IMR-90 (cell line): ENCODE measurements at regions not wholly inside any gene's neighbourhood (a gene's known extent, or its start where the extent isn't known, plus 50 kb on each side); places are given as distances from the start of the nearest gene placed in this dataset.

Experiments
- ATAC-seq: fragments of 200-7000 bp; cut with Tn5 transposase; 2 replicates; pipeline ENCODE4 v1.9.1; 2020; ENCODE audit warnings: low read depth, mild to moderate bottlenecking, moderate library complexity
- BruUV-seq: library from RNA; stranded (reverse); fragments of 400-500 nt; replicated peaks from 2 replicates; lab custom pipeline; 2021; lab: Mats Ljungman, UMichigan
- CTCF ChIA-PET: fragments of 300-600 bp; formaldehyde crosslinking; extraction: SDS; loops from one replicate; lab custom pipeline; 2021; ENCODE audit warnings: antibody characterized with exemption; lab: Yijun Ruan, JAX
- POLR2A ChIA-PET: fragments of 300-600 bp; sonication (Branson Sonifier 250); formaldehyde crosslinking; loops from one replicate; lab custom pipeline; 2022; ENCODE audit warnings: antibody characterized with exemption; ENCODE audit not compliant: unreplicated experiment; lab: Charles Lee
- DNase-seq: peaks from one replicate; pipeline ENCODE4 v3.0.0; 2013
- H2AFZ ChIP-seq: replicated peaks from 2 replicates; pipeline ENCODE3; 2013; ENCODE audit warnings: low read length, mild to moderate bottlenecking; ENCODE audit not compliant: poor library complexity
- H2AK5ac ChIP-seq: 2 replicates; pipeline ENCODE4 v1.6.1; 2013; ENCODE audit warnings: low read depth, low read length, inconsistent platforms
- H2AK9ac ChIP-seq: replicated peaks from 2 replicates; pipeline ENCODE3; 2013; ENCODE audit warnings: mild to moderate bottlenecking, low read depth, low read length, moderate library complexity; ENCODE audit not compliant: poor library complexity
- H2BK120ac ChIP-seq: 2 replicates; pipeline ENCODE4 v1.6.1; 2013; ENCODE audit warnings: low read depth, low read length, inconsistent platforms
- H2BK15ac ChIP-seq: 3 replicates; pipeline ENCODE4 v1.6.1; 2013; ENCODE audit warnings: low read depth, low read length, inconsistent platforms
- H2BK20ac ChIP-seq: 2 replicates; pipeline ENCODE4 v1.6.1; 2013; ENCODE audit warnings: low read depth, mild to moderate bottlenecking, inconsistent platforms, low read length, moderate library complexity
- H2BK5ac ChIP-seq: 2 replicates; pipeline ENCODE4 v1.6.1; 2013; ENCODE audit warnings: mild to moderate bottlenecking, low read depth, low read length, inconsistent platforms; ENCODE audit not compliant: poor library complexity, severe bottlenecking
- H3K14ac ChIP-seq: replicated peaks from 2 replicates; pipeline ENCODE4 v1.6.1; 2013; ENCODE audit warnings: low read depth, low read length, inconsistent platforms
- H3K18ac ChIP-seq: 2 replicates; pipeline ENCODE4 v1.6.1; 2013; ENCODE audit warnings: low read depth, low read length, control low read depth
- H3K23ac ChIP-seq: 2 replicates; pipeline ENCODE4 v1.6.1; 2013; ENCODE audit warnings: low read depth, low read length, inconsistent platforms
- H3K27ac ChIP-seq: 2 replicates; pipeline ENCODE4 v1.5.1; 2013; ENCODE audit warnings: mild to moderate bottlenecking, control low read depth, low read length; ENCODE audit not compliant: insufficient read depth
- H3K27me3 ChIP-seq: 2 replicates; pipeline ENCODE4 v1.6.1; 2013; ENCODE audit warnings: low read length; ENCODE audit not compliant: control insufficient read depth, insufficient read depth
- H3K36me3 ChIP-seq: 2 replicates; pipeline ENCODE4 v1.6.1; 2013; ENCODE audit warnings: low read length, mixed read lengths; ENCODE audit not compliant: control insufficient read depth, insufficient read depth
- H3K4ac ChIP-seq: 2 replicates; pipeline ENCODE4 v1.6.1; 2013; ENCODE audit warnings: low read depth, low read length, inconsistent platforms
- H3K4me1 ChIP-seq: 2 replicates; pipeline ENCODE4 v1.6.1; 2013; ENCODE audit warnings: low read length, mixed read lengths; ENCODE audit not compliant: control insufficient read depth, insufficient read depth
- H3K4me2 ChIP-seq: 2 replicates; pipeline ENCODE4 v1.6.1; 2013; ENCODE audit warnings: low read depth, mild to moderate bottlenecking, control low read depth, low read length, moderate library complexity
- H3K4me3 ChIP-seq: 2 replicates; pipeline ENCODE4 v1.5.1; 2013; ENCODE audit warnings: low read depth, mild to moderate bottlenecking, control low read depth, low read length, moderate library complexity; ENCODE audit not compliant: insufficient read depth
- H3K56ac ChIP-seq: 2 replicates; pipeline ENCODE4 v1.6.1; 2013; ENCODE audit warnings: low read length, inconsistent platforms; ENCODE audit not compliant: insufficient read depth; ENCODE audit errors: extremely low read depth
- H3K79me1 ChIP-seq, 2 experiments: 2 replicates each; pipeline ENCODE4 v1.6.1; 2013; ENCODE audit warnings: low read length in 2 of 2, inconsistent platforms in 1 of 2, low read depth in 1 of 2
- H3K9ac ChIP-seq: 2 replicates; pipeline ENCODE4 v1.6.1; 2013; ENCODE audit warnings: low read depth, low read length, control low read depth
- H3K9me1 ChIP-seq: 2 replicates; pipeline ENCODE4 v1.6.1; 2013; ENCODE audit warnings: low read length, inconsistent platforms; ENCODE audit not compliant: insufficient read depth
- H3K9me3 ChIP-seq: 2 replicates; pipeline ENCODE4 v1.6.1; 2013; ENCODE audit warnings: low read length; ENCODE audit not compliant: control insufficient read depth, insufficient read depth
- H4K20me1 ChIP-seq: 2 replicates; pipeline ENCODE4 v1.6.1; 2013; ENCODE audit warnings: low read length, inconsistent platforms; ENCODE audit not compliant: insufficient read depth
- H4K5ac ChIP-seq: 2 replicates; pipeline ENCODE4 v1.6.1; 2013; ENCODE audit warnings: mild to moderate bottlenecking, low read depth, low read length, control low read depth
- H4K8ac ChIP-seq, 2 experiments: 2 replicates each; pipeline ENCODE4 v1.6.1; 2013; ENCODE audit warnings: low read depth in 2 of 2, low read length in 2 of 2, control low read depth in 1 of 2, inconsistent platforms in 1 of 2
- H4K91ac ChIP-seq: 2 replicates; pipeline ENCODE4 v1.6.1; 2013; ENCODE audit warnings: low read depth, low read length, inconsistent platforms; ENCODE audit not compliant: insufficient read depth
- CEBPB ChIP-seq: IDR thresholded peaks from 2 replicates; pipeline ENCODE4 v1.6.1; 2012; ENCODE audit warnings: low read depth, low read length, improper control_type of control experiment
- CHD1 ChIP-seq: IDR thresholded peaks from 2 replicates; pipeline ENCODE4 v1.6.1; 2012; ENCODE audit warnings: low read depth, low read length, improper control_type of control experiment
- MAFK ChIP-seq: IDR thresholded peaks from 2 replicates; pipeline ENCODE4 v1.6.1; 2012; ENCODE audit warnings: low read depth, low read length, improper control_type of control experiment
- MAZ ChIP-seq: IDR thresholded peaks from 2 replicates; pipeline ENCODE4 v1.6.1; 2012; ENCODE audit warnings: low read depth, mild to moderate bottlenecking, low read length, improper control_type of control experiment, moderate library complexity, borderline replicate concordance
- RFX5 ChIP-seq: IDR thresholded peaks from 2 replicates; pipeline ENCODE4 v1.8.0; 2012; ENCODE audit warnings: low read depth, mild to moderate bottlenecking, low read length, moderate library complexity
- SMC3 ChIP-seq: fragments of 150-350 bp; IDR thresholded peaks from 2 replicates; pipeline ENCODE4 v1.6.1; 2016; ENCODE audit warnings: low read depth, mild to moderate bottlenecking, antibody characterized with exemption, low read length, moderate library complexity
- WGBS, 2 experiments: methylation state at CpG; one replicate each; pipeline versions ENCODE4 v1.1.5 to v1.1.7; 2013; ENCODE audit warnings: missing lambda C conversion rate in 2 of 2; ENCODE audit not compliant: insufficient read length in 1 of 2; ENCODE audit errors: extremely low coverage in 2 of 2; 5-methylcytosine and 5-hydroxymethylcytosine counted together
- dilution Hi-C: fragments of 300-500 bp; cut with HindIII; formaldehyde crosslinking; loops from one replicate; pipeline ENCODE4 v1.14.3; 2018; ENCODE audit warnings: low sequenced_read_pairs; ENCODE audit not compliant: unreplicated experiment
- in situ Hi-C: fragments of 300-500 bp; cut with MboI; formaldehyde crosslinking; loops from 3 replicates; pipeline ENCODE4 v1.14.3; 2019; ENCODE audit warnings: low sequenced_read_pairs, inconsistent platforms, mixed read lengths
- intact Hi-C: fragments of 100-400 bp; cut with micrococcal nuclease; formaldehyde crosslinking; loops from 2 replicates; pipeline ENCODE4 v1.10.0; 2022

- Histone ChIP-seq H2BK5ac (no peak overlapping the region), H3K14ac (no peak overlapping the region), H3K27me3 (peaks cover 4% of the 10 kb centered on the region), H3K4ac (no peak overlapping the region), H3K4me3 (no peak overlapping the region), H3K4me1 (no peaks in the 10 kb centered on the region), H3K56ac (no peak overlapping the region), H4K20me1 (no peaks in the 10 kb centered on the region), H3K9ac (no peak overlapping the region), H2BK120ac (no peak overlapping the region), H2AK5ac (no peak overlapping the region), H3K36me3 (no peaks in the 10 kb centered on the region), H3K9me1 (no peaks in the 10 kb centered on the region), H3K79me1 (no peaks in the 10 kb centered on the region), H4K91ac (no peak overlapping the region), H3K18ac (no peak overlapping the region), H3K4me2 (no peak overlapping the region), H4K8ac (no peak overlapping the region), H3K9me3 (peaks cover 2% of the 10 kb centered on the region; the same call in 1 of the 2 replicates), H3K27ac (no peak overlapping the region), H2BK15ac (no peak overlapping the region), H2AFZ (no peak overlapping the region), H2AK9ac (no peak overlapping the region), H2BK20ac (no peak overlapping the region), H4K5ac (no peak overlapping the region), H3K23ac (no peak overlapping the region)
- in situ Hi-C loops (no loop called here), dilution Hi-C loops (no loop called here), intact Hi-C loops (no loop called here)
- CTCF ChIA-PET, result no interaction called here
- POLR2A ChIA-PET, result no interaction called here
- WGBS, 2 experiments, result no CpG with 5 or more reads among the region's 4 CpGs
- ATAC-seq (no peak), DNase-seq (no peak)
- TF ChIP-seq MAZ (no peak), CEBPB (no peak), RFX5 (no peak), MAFK (no peak), CHD1 (no peak), SMC3 (no peak)
- no TSS peak for BruUV-seq
Observed at GRCh38 chr21:32212116-32212515, 66.7 kb downstream of the MIS18A start.
